ENCODE measurements at regions not wholly inside any gene's neighbourhood (a gene's known extent, or its start where the extent isn't known, plus 50 kb on each side); places are given as distances from the start of the nearest gene placed in this dataset.

GRCh38 chr5:116756531-116756930 lies 181.9 kb upstream of the SEMA6A start:
- TF ChIP-seq ZBTB40 (IDR thresholded peaks at IDR 0.05; ENCODE audit: borderline replicate concordance) = no peak
- no peak for TF ChIP-seq NFIC (IDR thresholded peaks at IDR 0.05; ENCODE audit: low read depth, low read length)
- no peak for TF ChIP-seq SRF (IDR thresholded peaks at IDR 0.05; ENCODE audit: low read depth in 2 of 2, low read length in 2 of 2)
- TF ChIP-seq TCF3 (IDR thresholded peaks at IDR 0.05; ENCODE audit: borderline replicate concordance, insufficient read depth, low read depth, low read length) = no peak
- TF ChIP-seq SUZ12 (IDR thresholded peaks at IDR 0.05; ENCODE audit: unreplicated experiment) = no peak
- Histone ChIP-seq H3K36me3 (ENCODE audit: control insufficient read depth in 2 of 2, insufficient read depth in 2 of 2, low read length in 1 of 2) (no peaks in the 10 kb centered on the region), H3K9ac (ENCODE audit: control insufficient read depth, insufficient read depth, low read length) (no peak overlapping the region), H3K4me3 (no peak overlapping the region), H3K79me2 (ENCODE audit: control insufficient read depth, insufficient read depth, low read length) (no peaks in the 10 kb centered on the region), H4K20me1 (ENCODE audit: control insufficient read depth, insufficient read depth) (no peaks in the 10 kb centered on the region), H3K4me1 (ENCODE audit: control insufficient read depth, insufficient read depth, low read length) (0 out of 2 replicates have a peak, but pooled peaks cover 7% of the 10 kb centered on the region), H3K9me3 (replicated peaks; ENCODE audit: control insufficient read depth, insufficient read depth, low read length) (peaks cover 14% of the 10 kb centered on the region; the same call in 2 of the 3 replicates), H3K4me2 (ENCODE audit: control insufficient read depth, insufficient read depth) (no peak overlapping the region), H3K27ac (ENCODE audit: control insufficient read depth, insufficient read depth) (no peak overlapping the region), H2AFZ (ENCODE audit: control insufficient read depth, low read depth, low read length) (no peak overlapping the region), H3K27me3 (replicated peaks in 1 of 2; ENCODE audit: control insufficient read depth in 2 of 2, insufficient read depth in 2 of 2, low read length in 1 of 2) (no peaks in the 10 kb centered on the region)
- RAD21 ChIA-PET (ENCODE audit: unreplicated experiment) = no interaction called here
- WGBS (ENCODE audit: insufficient coverage, insufficient replicate concordance, low lambda C conversion rate, missing lambda C conversion rate) = 56% methylated on average over 1 of the region's 1 CpG
- SMC1A ChIA-PET (ENCODE audit: uncharacterized antibody, unreplicated experiment) = no interaction called here
- no peak for FAIRE-seq
- POLR2A ChIA-PET = no interaction called here
- no peak for ATAC-seq
- CTCF ChIA-PET = interaction anchor here (1.6 kb wide), 1 partner anchor 30 kb away, joined by 3 read pairs; no protein-coding TSS in a partner anchor
- BruUV-seq (replicated peaks) = no TSS peak
- in situ Hi-C loops (cut with MboI) (no loop called here), intact Hi-C loops (cut with micrococcal nuclease; ENCODE audit: unreplicated experiment) (no loop called here)
- no peak for DNase-seq (ENCODE audit: low read depth, low spot score)

All from GM12878 (cell line).